ENCODE measurements at regions not wholly inside any gene's neighbourhood (a gene's known extent, or its start where the extent isn't known, plus 50 kb on each side); places are given as distances from the start of the nearest gene placed in this dataset.

DNA sequence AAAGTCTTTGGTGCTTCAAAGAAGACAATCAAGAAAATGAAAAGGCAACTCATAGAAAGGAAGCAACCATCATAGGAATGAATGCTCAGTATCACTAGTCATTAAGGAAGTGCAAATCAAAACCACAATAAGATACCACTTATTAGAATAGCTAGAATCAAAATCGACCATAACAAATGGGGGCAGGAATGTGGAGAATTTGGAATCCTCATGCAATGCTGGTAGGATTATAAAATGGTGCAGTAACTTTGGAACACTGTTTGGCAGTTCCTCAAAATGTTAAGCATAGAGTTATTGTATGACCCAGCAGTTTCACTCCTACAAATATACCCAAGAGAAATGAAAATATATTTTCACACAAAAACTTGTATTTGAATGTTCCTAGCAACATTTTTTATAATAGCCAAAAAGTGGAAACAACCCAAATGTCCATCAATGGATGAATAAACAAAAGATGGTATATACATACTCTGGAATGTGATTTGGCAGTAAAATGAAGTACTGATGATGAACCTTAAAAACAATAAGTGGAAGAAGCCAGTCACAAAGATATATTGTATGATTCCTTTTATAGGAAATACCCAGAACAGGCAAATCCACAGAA is 105.6 kb downstream of the MIS18A start:
- TF ChIP-seq, protein P1, sequence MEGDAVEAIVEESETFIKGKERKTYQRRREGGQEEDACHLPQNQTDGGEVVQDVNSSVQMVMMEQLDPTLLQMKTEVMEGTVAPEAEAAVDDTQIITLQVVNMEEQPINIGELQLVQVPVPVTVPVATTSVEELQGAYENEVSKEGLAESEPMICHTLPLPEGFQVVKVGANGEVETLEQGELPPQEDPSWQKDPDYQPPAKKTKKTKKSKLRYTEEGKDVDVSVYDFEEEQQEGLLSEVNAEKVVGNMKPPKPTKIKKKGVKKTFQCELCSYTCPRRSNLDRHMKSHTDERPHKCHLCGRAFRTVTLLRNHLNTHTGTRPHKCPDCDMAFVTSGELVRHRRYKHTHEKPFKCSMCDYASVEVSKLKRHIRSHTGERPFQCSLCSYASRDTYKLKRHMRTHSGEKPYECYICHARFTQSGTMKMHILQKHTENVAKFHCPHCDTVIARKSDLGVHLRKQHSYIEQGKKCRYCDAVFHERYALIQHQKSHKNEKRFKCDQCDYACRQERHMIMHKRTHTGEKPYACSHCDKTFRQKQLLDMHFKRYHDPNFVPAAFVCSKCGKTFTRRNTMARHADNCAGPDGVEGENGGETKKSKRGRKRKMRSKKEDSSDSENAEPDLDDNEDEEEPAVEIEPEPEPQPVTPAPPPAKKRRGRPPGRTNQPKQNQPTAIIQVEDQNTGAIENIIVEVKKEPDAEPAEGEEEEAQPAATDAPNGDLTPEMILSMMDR (IDR thresholded peaks at IDR 0.05 in 2 of 3, conservative IDR thresholded peaks at IDR 0.05 in 1 of 3; ENCODE audit: insufficient read depth in 2 of 3, low read depth in 1 of 3, low read length in 3 of 3): no peak
- TF ChIP-seq, protein P2, sequence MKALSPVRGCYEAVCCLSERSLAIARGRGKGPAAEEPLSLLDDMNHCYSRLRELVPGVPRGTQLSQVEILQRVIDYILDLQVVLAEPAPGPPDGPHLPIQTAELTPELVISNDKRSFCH (CRISPR knock-in tag; IDR thresholded peaks at IDR 0.05): no peak
- TF ChIP-seq, protein P2 (tag; IDR thresholded peaks at IDR 0.05): no peak
- TF ChIP-seq ETV5 (CRISPR knock-in tag; IDR thresholded peaks at IDR 0.05; ENCODE audit: low read depth) (no peak), POLR2AphosphoS5 (IDR thresholded peaks at IDR 0.05; ENCODE audit: control insufficient read depth, insufficient read depth, low read depth, low read length) (no peak), KDM5B (IDR thresholded peaks at IDR 0.05; ENCODE audit: insufficient replicate concordance, low read depth, low read length) (no peak), FOXJ3 (CRISPR knock-in tag; IDR thresholded peaks at IDR 0.05) (no peak), ELF4 (CRISPR knock-in tag; IDR thresholded peaks at IDR 0.05) (no peak), PTRF (tag; IDR thresholded peaks at IDR 0.05) (no peak), MTA1 (IDR thresholded peaks at IDR 0.05; ENCODE audit: borderline replicate concordance) (no peak), EZH2 (IDR thresholded peaks at IDR 0.05; ENCODE audit: borderline replicate concordance, low read depth, low read length) (no peak), NR1H2 (CRISPR knock-in tag; IDR thresholded peaks at IDR 0.05) (no peak)
- TF ChIP-seq, protein P3, sequence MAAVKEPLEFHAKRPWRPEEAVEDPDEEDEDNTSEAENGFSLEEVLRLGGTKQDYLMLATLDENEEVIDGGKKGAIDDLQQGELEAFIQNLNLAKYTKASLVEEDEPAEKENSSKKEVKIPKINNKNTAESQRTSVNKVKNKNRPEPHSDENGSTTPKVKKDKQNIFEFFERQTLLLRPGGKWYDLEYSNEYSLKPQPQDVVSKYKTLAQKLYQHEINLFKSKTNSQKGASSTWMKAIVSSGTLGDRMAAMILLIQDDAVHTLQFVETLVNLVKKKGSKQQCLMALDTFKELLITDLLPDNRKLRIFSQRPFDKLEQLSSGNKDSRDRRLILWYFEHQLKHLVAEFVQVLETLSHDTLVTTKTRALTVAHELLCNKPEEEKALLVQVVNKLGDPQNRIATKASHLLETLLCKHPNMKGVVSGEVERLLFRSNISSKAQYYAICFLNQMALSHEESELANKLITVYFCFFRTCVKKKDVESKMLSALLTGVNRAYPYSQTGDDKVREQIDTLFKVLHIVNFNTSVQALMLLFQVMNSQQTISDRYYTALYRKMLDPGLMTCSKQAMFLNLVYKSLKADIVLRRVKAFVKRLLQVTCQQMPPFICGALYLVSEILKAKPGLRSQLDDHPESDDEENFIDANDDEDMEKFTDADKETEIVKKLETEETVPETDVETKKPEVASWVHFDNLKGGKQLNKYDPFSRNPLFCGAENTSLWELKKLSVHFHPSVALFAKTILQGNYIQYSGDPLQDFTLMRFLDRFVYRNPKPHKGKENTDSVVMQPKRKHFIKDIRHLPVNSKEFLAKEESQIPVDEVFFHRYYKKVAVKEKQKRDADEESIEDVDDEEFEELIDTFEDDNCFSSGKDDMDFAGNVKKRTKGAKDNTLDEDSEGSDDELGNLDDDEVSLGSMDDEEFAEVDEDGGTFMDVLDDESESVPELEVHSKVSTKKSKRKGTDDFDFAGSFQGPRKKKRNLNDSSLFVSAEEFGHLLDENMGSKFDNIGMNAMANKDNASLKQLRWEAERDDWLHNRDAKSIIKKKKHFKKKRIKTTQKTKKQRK (IDR thresholded peaks at IDR 0.05; ENCODE audit: borderline replicate concordance, low read depth, low read length): no peak
- TF ChIP-seq, protein P4, sequence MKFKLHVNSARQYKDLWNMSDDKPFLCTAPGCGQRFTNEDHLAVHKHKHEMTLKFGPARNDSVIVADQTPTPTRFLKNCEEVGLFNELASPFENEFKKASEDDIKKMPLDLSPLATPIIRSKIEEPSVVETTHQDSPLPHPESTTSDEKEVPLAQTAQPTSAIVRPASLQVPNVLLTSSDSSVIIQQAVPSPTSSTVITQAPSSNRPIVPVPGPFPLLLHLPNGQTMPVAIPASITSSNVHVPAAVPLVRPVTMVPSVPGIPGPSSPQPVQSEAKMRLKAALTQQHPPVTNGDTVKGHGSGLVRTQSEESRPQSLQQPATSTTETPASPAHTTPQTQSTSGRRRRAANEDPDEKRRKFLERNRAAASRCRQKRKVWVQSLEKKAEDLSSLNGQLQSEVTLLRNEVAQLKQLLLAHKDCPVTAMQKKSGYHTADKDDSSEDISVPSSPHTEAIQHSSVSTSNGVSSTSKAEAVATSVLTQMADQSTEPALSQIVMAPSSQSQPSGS (CRISPR knock-in tag; IDR thresholded peaks at IDR 0.05): no peak
